ENCODE measurements at regions not wholly inside any gene's neighbourhood (a gene's known extent, or its start where the extent isn't known, plus 50 kb on each side); places are given as distances from the start of the nearest gene placed in this dataset.

DNA sequence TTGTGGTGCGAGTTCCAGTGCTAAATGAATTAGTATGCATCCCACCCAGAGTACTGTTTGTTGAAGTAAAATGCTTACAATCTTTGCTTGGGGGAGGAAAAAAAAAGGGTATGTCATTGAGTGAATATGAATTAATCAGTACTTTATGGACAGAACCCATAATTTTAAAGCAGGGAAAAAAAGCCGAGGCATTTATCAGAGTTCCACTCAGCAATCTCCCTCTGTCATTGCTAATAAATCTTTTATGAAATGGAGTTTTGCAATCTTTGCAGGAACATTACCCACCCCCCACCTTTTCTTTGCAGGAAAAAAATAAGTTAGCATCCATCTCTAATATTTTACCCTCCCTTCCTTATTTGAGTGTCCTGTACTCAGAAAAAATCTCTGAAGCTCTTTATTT lies 127.9 kb upstream of the TMPO start:
- DNase-seq: no peak

DNA sequence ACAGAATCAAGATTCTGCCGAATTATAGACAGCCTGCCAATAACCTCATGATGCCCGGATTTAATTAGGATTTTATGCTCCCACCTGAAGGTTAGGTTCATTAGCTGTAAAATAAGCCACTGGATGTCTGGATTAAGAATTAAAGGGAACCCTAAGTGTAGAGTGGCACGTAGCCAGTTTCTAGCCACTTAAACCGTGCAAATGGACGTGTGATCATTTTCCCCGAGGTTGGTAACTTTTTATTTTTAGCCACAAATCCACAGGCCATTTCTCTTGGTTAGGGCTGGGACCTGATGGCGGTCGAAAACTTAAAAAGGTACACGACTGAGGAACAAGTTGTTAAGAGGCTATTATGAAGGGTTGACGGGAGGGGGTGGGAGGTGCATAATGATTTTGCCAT lies 127.3 kb upstream of the TMPO start:
- DNase-seq: no peak

DNA sequence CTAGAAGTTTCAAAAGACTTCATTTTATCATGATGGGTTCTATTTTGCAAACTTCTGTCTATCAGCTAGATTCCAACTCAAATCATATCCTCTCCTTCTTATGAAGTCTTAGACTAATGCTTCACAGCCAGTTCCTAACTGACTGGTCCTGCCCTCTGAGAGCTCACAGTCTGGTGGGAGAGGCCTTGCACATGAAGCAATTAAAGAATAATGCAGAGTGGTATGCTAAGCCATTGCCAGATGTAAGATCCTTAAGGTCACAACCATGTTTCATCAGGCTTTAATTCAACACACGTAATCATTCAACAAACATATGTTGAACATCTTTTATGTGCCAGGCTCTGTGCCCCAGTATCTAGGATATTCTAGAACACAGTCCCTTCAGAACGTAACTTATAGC lies 125.8 kb upstream of the TMPO start:
- no peak for DNase-seq

DNA sequence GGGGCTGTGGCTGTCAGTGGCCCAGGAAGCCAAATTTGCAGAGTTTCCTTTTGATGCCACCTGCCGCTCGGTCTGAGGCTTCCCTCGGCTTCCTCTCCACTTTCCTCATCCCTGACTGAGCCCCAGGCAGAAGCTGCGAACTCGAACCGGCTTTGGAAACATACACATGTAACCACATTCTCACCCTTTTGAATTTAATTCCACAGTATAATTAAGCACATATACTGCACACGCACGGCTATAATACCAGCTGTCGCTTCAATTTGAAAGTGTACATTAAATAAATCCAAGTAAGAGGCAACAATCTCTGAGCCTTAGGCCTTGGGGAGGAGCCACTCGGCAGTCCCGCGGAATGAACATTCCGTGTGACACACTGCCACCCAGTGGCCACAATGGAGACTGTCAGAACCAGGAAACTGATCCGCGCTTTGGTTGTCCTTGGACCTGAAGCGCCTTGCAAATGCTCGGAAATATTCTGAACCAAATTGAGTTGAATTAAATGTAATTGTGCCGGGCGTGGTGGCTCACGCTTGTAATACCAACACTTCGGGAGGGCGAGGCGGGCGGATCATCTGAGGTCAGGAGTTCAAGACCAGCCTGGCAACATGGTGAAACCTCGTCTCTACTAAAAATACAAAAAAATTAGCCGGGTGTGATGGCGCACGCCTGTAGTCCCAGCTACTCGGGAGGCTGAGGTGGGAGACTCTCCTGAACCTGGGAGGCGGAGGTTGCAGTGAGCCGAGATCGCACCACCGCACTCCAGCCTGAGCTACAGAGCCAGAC lies 117.9 kb upstream of the TMPO start:
- DNase-seq: peak in 49 of 51 donors; percentile 9 to 92 (median 60)

DNA sequence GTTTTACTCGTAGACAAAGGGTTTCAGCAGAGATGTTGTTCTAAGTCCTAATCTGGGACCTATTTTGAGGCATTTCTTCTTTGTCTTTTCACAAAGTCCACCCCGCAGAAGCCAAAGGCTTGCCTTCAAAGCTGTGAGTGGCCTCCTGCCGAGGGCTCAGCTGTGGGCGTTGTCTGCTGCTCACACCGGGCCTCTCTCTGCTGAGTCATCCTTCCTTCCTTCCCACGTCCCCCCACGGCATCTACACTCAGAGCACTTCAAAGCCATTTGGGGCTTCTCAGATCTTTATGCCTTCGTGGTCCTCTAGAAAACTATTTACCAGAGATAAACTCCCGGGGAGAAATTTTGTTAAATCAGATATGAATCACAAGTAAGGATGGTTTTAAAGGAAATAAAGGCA lies 115.9 kb upstream of the TMPO start:
- DNase-seq: peak in 2 of 51 donors; percentile 1 to 46

DNA sequence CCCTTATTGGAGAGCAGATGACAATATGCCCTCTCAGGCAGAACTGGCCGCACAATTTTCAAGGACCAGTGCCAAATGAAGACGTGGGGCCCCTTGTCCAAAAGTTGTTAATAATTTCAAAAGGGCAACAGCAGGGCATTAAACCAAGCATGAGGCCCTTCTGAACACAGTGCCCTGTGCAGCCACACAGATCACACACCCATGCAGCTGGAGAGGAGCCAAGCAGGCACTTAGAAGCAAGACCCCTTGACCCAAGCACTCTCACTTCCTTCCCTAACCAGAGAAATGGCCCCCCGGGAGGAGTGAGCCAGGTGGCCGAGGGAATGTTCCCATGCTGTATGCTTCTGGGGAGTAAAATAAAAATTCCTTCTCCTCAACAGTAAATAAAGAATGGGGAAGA lies 114.0 kb upstream of the TMPO start:
- DNase-seq: no peak

DNA sequence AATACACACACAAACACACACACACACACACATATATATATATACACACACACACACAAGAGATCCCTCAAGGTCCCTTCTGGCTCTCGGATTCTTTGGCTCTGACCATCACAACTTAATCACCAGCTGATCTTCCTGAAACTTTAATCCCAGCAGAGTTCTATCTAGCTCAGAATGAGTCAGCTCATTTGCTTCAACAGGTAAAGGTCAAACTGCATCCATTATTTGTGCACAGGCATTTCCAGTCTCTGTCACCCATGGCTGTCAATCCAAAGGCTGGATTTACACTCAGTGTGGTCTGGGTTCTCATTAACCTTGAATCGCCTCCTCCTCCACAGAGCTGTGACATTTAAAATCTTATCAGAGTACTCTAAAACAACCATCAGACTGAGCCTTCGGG lies 113.3 kb upstream of the TMPO start:
- no peak for DNase-seq

DNA sequence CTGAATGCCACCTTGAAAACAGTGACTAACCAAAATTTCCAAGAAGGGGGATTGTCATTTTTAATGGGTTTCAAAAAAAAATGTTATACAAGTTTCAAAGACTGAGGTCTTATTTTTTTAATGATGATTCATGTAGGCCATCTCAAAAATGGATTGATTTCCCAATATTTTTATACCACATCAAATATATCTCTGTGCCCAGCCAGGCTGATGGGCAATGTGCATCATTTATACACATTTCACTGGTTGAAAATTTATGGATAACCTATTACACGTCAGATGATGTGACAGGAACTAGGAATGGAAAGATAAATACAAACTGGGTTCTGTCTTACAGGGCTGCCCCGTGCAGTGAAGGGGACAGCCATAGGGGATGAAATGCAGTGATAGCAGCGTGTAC lies 112.7 kb upstream of the TMPO start:
- DNase-seq: no peak

DNA sequence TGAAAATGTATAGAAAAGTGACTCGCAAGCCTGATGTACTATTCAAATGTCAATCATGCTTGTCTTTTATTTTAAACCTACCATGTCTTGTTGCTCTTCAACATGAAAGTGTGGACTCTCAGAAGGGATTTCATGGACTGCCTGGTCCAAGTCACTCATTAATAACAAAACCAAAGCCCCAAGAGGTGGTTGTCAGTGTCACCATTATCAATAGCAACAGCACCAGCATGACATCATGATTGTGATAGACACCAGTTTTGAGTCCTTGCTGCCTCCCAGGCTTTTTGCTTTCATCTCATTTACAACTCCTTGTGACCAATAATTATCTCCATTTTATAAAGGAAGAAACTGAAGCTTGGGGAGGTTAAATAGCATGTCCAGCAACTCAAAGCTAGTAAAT lies 112.0 kb upstream of the TMPO start:
- DNase-seq: no peak

DNA sequence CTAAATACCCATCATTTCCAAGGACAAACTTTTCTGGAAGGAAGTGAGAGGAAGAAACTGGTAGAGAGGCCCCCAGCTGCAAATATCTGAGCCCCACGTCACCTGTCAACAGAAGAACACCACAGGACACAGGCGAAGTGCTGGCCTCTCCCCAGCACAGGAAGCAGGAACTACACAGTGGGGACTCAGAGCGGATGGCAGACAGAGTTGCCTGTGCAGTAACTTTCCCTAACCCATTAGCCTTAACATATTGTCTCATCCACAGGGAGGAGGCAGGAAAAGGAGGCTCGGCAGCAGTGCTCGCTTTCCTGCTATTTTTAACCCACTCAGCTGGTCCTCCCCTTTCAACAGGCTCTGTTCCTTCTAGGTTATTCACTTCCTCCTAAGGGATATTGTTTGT lies 111.5 kb upstream of the TMPO start:
- no peak for DNase-seq

DNA sequence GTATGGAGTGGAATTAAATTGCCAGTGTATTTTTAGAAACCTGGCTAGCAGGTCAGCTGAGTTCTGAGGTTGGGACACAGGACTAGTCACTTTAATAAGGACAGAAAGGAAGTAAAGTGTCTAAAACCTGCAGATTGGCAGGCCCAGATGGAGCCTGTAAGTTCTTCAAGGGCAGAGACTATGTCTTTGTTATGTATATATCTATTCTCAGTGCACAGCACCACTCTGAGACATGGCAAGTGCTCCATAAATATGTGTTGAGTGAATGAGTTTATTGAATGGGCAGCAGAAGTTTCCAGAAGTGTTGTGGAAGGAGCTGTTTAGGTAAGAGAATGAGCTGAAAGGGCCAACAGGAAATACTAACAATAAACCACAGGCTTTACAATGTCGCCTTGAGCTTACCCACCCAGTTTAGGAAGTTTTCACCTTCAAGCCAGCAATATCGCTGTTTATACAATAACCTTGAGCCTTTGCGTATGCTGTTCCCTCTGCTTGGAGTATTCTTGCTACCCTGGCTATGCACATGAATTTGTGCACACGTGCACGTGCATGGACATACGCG lies 109.5 kb upstream of the TMPO start:
- DNase-seq: no peak

DNA sequence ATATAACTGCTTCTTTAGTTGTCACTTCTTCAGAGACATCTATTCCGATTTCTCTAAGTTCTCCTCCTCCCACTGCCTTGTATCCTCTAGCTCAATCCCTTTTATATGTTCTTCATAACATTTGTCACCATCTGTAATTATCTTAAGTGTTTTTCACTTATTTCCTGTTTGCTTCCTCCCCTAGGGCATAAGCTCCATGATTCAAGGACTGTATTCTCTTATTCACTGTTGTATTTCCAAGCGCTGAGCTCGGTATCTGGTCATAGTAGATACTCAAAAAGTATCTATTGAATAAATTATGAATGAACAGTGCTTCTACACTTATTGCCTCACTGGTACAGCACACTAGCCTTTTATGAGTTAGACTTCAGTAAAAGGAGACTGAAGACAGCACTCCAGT lies 109.0 kb upstream of the TMPO start:
- no peak for DNase-seq

DNA sequence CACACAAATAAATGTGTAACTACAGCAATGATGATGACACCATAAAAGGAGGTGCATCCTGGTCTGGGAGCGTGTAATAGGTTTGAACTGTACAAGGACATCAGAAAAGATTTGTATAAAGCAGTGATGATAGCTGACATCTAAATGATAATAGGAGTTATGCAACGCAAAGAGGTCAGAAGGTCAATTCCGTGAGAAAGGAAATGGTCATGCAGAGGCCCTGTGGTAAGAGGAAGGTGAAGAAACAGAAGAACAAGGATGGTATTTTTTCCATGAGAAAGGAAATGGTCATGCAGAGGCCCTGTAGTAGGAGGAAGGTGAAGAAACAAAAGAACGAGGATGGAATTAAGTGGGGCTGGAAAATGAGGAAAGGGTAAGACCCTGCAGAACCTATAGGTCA lies 106.7 kb upstream of the TMPO start:
- no peak for DNase-seq

DNA sequence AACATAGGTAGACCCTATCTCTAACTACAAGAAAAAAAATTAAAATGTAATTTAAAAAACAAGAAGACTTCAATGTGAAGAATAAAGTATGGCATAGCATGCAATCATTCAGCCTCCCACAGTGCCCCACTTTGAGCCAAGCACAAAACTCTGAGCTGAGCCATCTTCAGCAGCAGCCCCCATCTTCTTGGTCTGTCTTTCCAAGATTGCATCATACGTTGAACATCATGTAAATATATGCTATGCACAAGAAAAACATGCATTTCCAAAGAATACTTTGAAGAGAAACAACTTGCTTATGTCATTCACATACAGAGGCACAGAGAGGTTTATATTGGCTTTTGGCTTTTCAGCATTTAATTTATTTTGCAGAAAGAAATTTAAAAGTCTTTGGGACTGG lies 105.8 kb upstream of the TMPO start:
- no peak for DNase-seq

DNA sequence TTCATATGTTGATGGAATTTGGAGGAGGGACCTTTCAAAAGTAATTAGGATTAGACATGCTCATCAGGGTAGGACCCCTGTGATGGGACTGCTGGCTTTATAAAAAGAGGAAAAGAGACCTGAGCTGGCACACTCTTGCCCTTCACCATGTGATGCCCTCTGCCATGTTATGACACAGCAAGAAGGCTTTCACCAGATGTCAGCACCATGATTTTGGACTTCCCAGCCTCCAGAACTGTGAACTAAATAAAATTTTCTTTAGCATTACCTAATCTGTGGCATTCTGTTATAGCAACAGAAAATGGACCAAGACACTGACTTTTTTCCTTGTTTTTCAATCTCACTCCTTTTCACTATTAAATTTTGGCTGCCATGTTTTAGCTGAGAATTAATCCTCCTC lies 105.0 kb upstream of the TMPO start:
- no peak for DNase-seq

DNA sequence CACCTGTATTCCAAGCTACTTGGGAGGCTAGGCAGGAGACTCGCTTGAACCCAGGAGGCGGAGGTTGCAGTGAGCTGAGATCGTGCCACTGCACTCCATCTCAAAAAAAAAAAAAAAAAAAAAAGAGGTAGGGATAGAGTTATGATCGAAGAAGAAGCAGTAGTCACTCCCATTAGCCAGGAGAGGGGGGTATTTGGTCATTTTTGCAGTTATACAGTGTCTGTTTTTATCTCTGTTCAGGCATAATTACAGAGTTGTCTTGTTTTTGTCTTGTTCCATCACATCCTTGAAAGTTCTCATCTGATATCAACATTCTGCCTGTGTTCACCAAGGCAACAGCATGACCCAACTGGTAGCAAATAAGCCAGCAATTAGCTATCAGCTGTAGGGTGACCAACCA lies 98.5 kb upstream of the TMPO start:
- no peak for DNase-seq

DNA sequence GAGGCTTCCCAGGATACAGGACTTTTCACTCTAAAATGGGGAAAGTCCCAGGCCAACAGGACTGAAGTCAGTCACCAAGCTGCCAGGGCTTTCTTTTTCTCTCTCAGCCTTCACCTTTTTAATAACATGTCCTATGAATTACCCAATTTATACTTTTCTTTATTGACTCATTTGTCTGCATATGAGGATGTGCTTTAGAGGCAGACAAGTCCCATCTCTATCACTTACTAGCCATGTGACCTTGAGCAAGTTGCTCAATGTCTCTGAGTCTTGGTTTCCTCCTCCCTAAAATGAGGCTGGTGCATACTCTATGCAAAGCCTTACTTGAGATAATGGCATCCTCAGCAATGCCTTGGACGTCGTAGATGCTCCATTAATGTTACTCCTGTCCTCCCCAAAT lies 98.1 kb upstream of the TMPO start:
- no peak for DNase-seq

DNA sequence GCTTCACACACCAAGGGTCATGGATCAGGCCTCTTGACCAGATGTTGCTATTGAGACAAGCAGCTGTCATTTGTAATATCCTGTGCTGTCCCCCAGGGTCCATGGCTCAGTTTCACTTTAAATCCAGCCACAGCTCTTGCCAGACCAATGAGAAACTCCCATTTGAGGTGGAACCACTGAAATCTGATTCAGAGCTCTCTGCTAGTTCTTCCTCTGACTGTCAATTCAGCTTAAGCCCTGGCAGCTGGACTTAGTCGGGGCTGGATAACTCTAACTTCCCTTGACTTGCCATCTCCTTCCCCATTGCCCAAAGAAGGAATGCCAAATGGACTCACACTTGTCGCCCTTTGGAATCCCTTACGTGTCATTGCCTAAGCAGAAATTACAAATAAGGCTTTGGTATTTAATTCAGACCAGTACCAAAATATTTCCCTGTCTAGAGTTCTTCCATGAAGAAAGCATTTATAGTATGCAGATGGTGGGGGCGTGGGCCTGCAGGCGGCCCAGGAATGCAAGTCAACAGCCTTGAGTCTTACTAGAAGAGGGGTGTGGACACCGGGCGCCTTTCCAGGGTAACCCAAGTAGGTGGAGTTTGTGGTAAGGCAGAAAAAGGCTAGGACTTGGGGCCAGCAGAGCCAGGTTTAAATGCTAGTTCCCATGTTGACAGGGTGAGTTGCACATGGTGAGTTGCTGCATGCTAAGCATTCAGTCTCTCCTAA lies 96.9 kb upstream of the TMPO start:
- DNase-seq: peak in 1 of 51 donors; percentile 16

DNA sequence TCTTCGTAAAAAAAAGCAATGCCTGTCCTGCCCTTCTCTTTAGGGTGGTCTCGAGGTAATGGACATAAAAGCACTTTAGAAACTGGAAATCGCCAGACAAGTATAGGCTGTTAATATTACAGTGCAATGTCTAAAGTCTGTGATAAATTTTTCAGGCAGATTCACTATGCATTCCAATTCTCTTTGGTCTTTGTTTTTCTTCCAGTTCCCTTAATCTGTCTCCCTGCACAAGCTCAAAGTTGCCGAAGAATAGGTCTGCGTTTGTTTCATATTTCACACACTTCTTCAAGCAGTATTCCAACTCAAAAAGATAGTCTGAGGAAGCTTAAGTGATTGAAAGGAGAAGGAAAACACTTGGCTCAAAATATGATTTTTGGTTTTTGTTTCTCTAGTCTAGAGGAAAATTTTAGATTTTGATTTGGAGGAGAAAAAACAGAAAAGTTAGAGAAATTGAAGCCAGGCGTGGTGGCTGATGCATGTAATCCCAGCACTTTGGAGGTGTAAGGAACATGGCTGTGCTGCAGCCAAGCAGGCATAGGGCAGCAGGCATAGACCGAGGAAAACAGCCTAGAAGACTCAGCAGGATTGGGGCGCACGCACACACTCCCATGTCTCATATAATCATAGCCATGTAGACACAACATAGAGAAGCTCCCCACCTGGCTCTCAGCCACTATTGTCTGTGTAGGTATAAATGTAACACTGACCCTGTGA lies 96.2 kb upstream of the TMPO start:
- DNase-seq: no peak

DNA sequence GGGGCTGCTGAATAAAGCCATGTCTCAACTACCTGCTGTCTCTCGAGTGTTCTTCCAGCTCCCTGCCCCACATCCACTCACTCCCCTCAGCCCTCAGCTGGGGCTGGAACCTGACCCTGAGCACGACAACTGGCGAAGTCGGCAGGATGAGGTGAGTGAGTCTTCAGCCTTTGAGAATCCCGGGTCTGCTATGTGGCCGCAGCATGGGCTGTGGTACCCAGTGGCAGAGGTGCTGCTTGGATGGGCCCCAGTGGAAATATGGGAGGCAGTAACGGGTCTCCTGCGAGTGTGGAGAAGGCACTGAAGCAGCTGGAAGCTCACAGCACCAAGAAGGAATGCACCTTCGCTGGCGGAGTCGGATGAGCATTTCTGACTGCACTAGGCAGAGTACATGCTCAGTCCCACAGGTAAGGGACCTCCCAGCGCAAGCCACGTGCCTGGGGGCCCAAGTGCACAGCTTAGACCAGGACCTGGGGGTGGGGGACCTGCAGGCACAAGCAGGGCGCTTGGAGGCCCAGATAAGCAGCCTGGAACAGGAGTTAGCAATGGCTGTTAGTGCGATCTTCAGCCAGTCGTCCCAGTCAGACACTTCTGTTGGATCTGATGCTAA lies 95.5 kb upstream of the TMPO start:
- no peak for DNase-seq

DNA sequence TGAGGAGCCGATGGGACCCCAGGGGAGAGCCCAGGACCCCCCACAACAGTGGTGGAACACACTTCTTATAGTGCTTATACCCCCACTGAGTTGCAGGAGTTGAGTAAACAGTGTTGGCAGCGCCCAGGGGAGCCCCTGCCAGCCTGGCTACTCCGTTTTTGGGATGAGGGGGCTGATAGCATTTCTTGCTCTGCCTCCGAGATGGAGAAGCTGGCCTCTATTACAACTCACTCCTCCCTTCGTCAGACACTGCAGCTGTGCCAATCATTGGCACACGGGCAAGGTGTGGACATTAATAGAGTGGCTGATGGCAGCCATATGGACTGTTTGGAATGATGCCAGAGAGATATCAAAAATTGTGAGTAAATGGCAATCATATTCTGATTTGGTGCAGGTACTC lies 94.9 kb upstream of the TMPO start:
- no peak for DNase-seq

DNA sequence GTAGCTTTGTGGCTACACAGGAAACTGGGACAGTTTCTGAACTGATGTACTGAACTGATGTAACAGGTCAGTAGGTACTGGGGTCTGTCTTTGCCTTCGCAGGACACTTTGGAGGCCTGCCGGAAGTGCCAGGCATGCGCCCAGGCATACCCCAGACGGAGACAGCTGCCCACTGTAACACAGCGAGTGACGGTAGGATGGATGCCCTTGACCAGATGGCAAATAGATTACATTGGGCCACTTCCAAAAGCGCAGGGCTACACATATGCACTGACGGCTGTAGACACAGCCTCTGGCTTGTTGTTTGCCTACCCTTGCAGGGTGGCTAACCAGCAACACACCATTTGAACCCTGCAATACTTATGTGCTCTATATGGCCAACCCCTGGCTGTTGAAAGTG lies 94.1 kb upstream of the TMPO start:
- DNase-seq: no peak

Data from hypothalamus (tissue), 51 donors.